Aorta (tissue), 5 donors: ENCODE measurements at regions not wholly inside any gene's neighbourhood (a gene's known extent, or its start where the extent isn't known, plus 50 kb on each side); places are given as distances from the start of the nearest gene placed in this dataset.

Experiments
- ATAC-seq: fragments of 200-7000 bp; cut with Tn5 transposase; one replicate; pipeline ENCODE4 v1.9.1; 2022; ENCODE audit warnings: moderate library complexity; ENCODE audit not compliant: low FRiP score
- DNase-seq, 2 donors: peaks; one replicate each; pipeline ENCODE4 v3.0.0-alpha.2; 2020
- H3K27ac ChIP-seq, 2 donors: one replicate each; pipeline ENCODE4 v1.5.1; 2013; ENCODE audit warnings: low read length in 2 of 2, mild to moderate bottlenecking in 2 of 2, moderate library complexity in 2 of 2, control low read depth in 1 of 2, inconsistent platforms in 1 of 2, low read depth in 1 of 2
- H3K27me3 ChIP-seq, 2 donors: one replicate each; pipeline ENCODE4 v1.6.1; 2013; ENCODE audit warnings: control low read depth in 1 of 2, low read length in 1 of 2, mild to moderate bottlenecking in 1 of 2, moderate library complexity in 1 of 2; ENCODE audit not compliant: insufficient read depth in 2 of 2, control insufficient read depth in 1 of 2
- H3K36me3 ChIP-seq, 2 donors: one replicate each; pipeline ENCODE4 v1.6.1; 2013; ENCODE audit warnings: control low read depth in 1 of 2, low read length in 1 of 2, mild to moderate bottlenecking in 1 of 2; ENCODE audit not compliant: insufficient read depth in 2 of 2, control insufficient read depth in 1 of 2
- H3K4me1 ChIP-seq, 2 donors: one replicate each; pipeline ENCODE4 v1.6.1; 2013; ENCODE audit warnings: low read length in 2 of 2, control low read depth in 1 of 2, mild to moderate bottlenecking in 1 of 2, moderate library complexity in 1 of 2; ENCODE audit not compliant: insufficient read depth in 2 of 2, control insufficient read depth in 1 of 2
- H3K4me3 ChIP-seq, 2 donors: one replicate each; pipeline ENCODE4 v1.5.1; 2013; ENCODE audit warnings: low read length in 2 of 2, control low read depth in 1 of 2, mild to moderate bottlenecking in 1 of 2
- H3K9me3 ChIP-seq: one replicate; pipeline ENCODE4 v1.6.1; 2013; ENCODE audit warnings: mild to moderate bottlenecking, low read length; ENCODE audit not compliant: control insufficient read depth
- WGBS, 2 donors: extraction: QIAGEN DNeasy Blood & Tissue Kit; methylation state at CpG; one replicate each; pipeline ENCODE4 v1.1.7; 2013; 5-methylcytosine and 5-hydroxymethylcytosine counted together
- intact Hi-C, 2 donors: fragments of 100-400 bp; cut with DNase I; formaldehyde crosslinking; loops; one replicate each; pipeline versions ENCODE4 v1.14.2 to v1.15.0; 2022
- donor health status: healthy with polysubstance abuse.
- donor health status: Bipolar disorder and iron deficiency.
- donor health status: DM: no; HTN: no; CAD: no.
- donor health status: DM: no; HTN: no; CAD: no.
- donor health status: DM: yes; HTN: yes; CAD: no.

DNA sequence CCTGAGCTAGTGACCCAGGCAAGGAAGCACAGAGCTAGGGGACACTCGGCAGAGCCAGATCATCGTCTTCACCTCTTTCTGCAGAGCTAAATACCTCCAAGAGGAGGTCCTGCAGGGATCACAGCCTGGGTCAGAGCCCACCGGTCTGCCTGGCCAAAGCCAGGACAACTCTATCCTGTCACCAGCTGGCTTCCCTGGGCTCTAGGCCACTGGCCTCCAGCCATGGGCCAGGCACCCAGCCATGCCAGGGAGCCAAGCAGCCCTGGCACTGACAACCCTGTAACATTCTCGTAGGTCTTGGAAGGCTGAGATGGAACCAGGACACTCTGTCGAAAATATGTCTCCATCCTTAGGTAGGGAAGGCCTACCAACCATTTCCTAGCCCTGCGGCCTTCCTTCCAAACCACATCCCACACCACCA is 270.1 kb downstream of the BUD13 start:
- intact Hi-C loops = no loop called here
- no peaks in the 10 kb centered on the region for H3K36me3 ChIP-seq
- no peak for ATAC-seq
- no peaks in the 10 kb centered on the region for H3K4me1 ChIP-seq
- H3K27ac ChIP-seq = no peak overlapping the region
- H3K9me3 ChIP-seq = no peaks in the 10 kb centered on the region
- no peak for DNase-seq
- H3K4me3 ChIP-seq = no peak overlapping the region
- no peaks in the 10 kb centered on the region for H3K27me3 ChIP-seq
- 32 to 39% methylated on average over 6 of the region's 6 CpGs for WGBS, 2 donors

- WGBS, 2 donors = 73 to 74% methylated on average over 7 of the region's 7 CpGs
- Histone ChIP-seq H3K9me3 (no peaks in the 10 kb centered on the region), H3K36me3 (no peaks in the 10 kb centered on the region), H3K4me3 (no peak overlapping the region), H3K27me3 (no peaks in the 10 kb centered on the region), H3K27ac (no peak overlapping the region), H3K4me1 (no peaks in the 10 kb centered on the region)
- ATAC-seq (no peak), DNase-seq (no peak)
- intact Hi-C loops = no loop called here
These were observed 271.1 kb downstream of the BUD13 start for GRCh38 chr11:116501728-116502127.

GRCh38 chr11:116500947-116501602 is 271.7 kb downstream of the BUD13 start:
- H3K4me1 ChIP-seq = no peaks in the 10 kb centered on the region
- H3K27me3 ChIP-seq = no peaks in the 10 kb centered on the region
- H3K36me3 ChIP-seq = no peaks in the 10 kb centered on the region
- H3K9me3 ChIP-seq = no peaks in the 10 kb centered on the region
- intact Hi-C loops = no loop called here
- DNase-seq = no peak
- 19 to 26% methylated on average over 18 of the region's 18 CpGs for WGBS, 2 donors
- no peak for ATAC-seq
- H3K27ac ChIP-seq = no peak overlapping the region
- H3K4me3 ChIP-seq = no peak overlapping the region

DNA sequence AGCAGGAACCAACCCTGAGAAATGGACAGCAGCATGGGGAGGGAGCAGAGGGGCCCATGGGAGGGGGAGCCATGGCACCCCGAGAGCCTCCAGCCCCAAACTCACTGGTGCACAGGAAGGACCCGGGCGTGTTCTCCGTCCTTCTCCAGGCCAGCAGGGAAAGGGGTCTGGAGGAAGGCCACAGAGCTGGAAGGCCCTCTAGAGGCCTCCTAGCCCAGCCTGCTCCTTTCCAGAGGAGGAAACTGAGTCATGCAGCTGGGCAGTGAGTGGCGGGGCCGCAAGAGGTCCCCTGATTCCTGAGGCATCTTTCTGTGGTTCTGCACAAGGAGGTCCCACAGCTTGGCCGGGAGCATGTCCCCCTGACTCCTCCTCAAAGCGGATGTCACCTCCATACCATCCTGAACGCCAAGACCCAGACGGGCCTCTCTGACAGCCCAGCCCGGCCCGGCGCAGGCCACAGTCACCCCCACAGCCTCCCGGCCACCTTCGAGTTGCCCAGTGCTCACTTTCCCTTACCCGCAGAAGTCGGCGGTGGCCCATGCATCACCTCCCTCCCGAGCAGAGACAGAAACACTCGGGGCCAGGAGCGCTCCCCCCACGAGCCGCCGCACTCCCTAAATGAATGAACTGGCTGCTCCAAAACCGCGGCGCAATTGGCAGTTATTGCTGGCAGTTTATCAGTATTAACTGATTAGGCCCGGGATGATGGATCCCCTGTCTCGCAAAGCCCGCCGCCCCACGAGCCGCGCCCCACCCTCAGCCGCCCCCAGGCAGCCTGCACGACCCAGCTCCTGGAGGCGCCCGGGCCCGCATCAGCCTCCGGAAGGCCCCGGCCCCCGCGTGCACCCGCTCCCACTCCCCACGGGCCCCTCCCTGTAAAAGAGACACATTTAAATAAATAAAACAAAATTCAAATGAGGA is 272.5 kb downstream of the BUD13 start:
- H3K4me1 ChIP-seq = no peaks in the 10 kb centered on the region
- ATAC-seq (no peak), DNase-seq (no peak)
- intact Hi-C loops = no loop called here
- no peak overlapping the region for H3K4me3 ChIP-seq
- H3K27ac ChIP-seq = no peak overlapping the region
- H3K36me3 ChIP-seq = no peaks in the 10 kb centered on the region
- no peaks in the 10 kb centered on the region for H3K27me3 ChIP-seq
- 11 to 13% methylated on average over 44 to 45 of the region's 45 CpGs for WGBS, 2 donors
- no peaks in the 10 kb centered on the region for H3K9me3 ChIP-seq

GRCh38 chr11:116499396-116500003 is 273.3 kb downstream of the BUD13 start:
- WGBS, 2 donors = 16 to 17% methylated on average over 17 of the region's 17 CpGs
- Histone ChIP-seq H3K4me1 (no peaks in the 10 kb centered on the region), H3K9me3 (no peaks in the 10 kb centered on the region), H3K36me3 (no peaks in the 10 kb centered on the region), H3K4me3 (no peak overlapping the region), H3K27ac (no peak overlapping the region), H3K27me3 (no peaks in the 10 kb centered on the region)
- DNase-seq (peak; percentile 77 to 86), ATAC-seq (no peak)
- intact Hi-C loops = no loop called here

DNA sequence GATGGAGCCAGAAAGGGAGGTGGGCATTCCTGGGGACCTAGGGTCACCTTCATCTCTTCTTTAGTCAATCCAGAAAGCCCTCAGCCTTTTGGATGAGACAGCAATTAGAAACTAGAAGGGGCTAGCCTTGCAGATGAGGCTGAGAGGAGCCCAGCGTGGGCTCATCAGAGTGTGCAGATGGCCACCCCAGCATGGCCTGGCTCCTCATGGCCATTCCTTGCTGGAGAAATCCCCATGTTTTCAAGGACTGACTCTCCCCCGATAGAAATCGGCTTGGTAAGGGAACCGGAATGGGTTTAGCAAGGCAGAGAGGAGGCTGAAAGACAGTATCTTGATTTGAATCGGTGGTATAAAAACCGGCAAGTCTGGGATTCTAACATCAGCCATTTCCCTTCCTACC is 274.6 kb downstream of the BUD13 start:
- intact Hi-C loops = no loop called here
- Histone ChIP-seq H3K36me3 (no peaks in the 10 kb centered on the region), H3K27ac (no peak overlapping the region), H3K4me1 (no peaks in the 10 kb centered on the region), H3K4me3 (no peak overlapping the region), H3K27me3 (no peaks in the 10 kb centered on the region), H3K9me3 (no peaks in the 10 kb centered on the region)
- ATAC-seq (no peak), DNase-seq (no peak)
- 73 to 77% methylated on average over 6 of the region's 6 CpGs for WGBS, 2 donors

DNA sequence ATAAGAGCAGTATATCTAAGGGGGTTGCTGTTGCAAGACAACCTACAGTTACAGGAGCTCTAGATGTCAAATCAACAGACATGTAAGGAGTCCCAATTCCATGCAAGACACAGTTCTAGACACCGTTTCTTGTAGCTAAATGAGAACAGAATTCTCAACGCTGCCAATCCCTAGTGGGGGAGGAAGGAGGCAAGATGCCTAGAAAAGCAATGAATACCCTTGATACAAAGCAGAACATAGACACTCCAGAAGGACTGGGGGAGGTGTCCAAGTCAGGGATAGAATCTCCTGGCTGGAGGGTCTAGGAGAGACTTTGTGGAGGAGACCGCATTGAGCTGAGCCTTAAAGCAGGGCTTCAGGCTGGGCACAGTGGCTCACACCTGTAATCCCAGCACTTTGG is 280.2 kb downstream of the BUD13 start:
- DNase-seq (no peak), ATAC-seq (no peak)
- Histone ChIP-seq H3K9me3 (no peaks in the 10 kb centered on the region), H3K36me3 (no peaks in the 10 kb centered on the region), H3K4me1 (no peaks in the 10 kb centered on the region), H3K27me3 (no peaks in the 10 kb centered on the region), H3K4me3 (no peak overlapping the region), H3K27ac (no peak overlapping the region)
- intact Hi-C loops = no loop called here
- WGBS, 2 donors = 56% methylated on average over 3 of the region's 3 CpGs

DNA sequence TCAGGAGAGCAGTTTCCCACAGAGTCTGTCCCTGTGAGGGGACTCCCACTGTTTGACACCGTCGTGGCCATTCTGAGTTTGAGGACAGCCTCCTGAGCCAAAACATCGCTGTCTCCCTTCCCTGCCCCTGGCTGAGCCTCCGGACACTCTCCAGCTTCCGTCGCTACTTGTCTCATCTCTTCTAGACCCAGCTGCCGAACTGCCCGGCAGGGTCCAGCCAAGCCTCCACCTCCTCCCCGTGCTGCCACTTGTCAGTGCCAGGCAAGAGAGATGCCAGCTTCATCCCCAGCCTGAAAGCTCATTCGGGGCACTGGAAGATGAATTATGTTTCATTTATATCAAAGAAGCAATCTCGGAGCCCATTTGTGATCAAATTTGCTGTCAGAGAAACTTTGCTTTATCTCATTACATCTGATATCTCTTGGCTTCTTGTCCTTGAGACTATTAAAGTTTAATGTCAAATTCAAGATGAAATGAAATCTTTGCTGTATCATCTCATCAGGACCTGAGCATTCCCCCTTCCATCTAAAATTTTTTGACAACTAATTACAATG is 283.9 kb downstream of the BUD13 start:
- Histone ChIP-seq H3K9me3 (peaks cover 4% of the 10 kb centered on the region), H3K4me3 (no peak overlapping the region), H3K27ac (no peak overlapping the region), H3K36me3 (no peaks in the 10 kb centered on the region), H3K4me1 (no peaks in the 10 kb centered on the region), H3K27me3 (no peaks in the 10 kb centered on the region)
- DNase-seq (no peak), ATAC-seq (no peak)
- intact Hi-C loops = no loop called here
- WGBS, 2 donors = 52 to 57% methylated on average over 11 of the region's 11 CpGs
